NCI-H446 (cell line): ENCODE measurements at regions not wholly inside any gene's neighbourhood (a gene's known extent, or its start where the extent isn't known, plus 50 kb on each side); places are given as distances from the start of the nearest gene placed in this dataset.
"Not testable (repeated sequence)": the region's sequence is repeated elsewhere in the genome, so short reads cannot be mapped to it uniquely, and the experiment has no call there.

Experiments
- DNase-seq, 2 experiments: peaks; one replicate each; lab custom pipeline; 2025; lab: John Stamatoyannopoulos, UW

DNA sequence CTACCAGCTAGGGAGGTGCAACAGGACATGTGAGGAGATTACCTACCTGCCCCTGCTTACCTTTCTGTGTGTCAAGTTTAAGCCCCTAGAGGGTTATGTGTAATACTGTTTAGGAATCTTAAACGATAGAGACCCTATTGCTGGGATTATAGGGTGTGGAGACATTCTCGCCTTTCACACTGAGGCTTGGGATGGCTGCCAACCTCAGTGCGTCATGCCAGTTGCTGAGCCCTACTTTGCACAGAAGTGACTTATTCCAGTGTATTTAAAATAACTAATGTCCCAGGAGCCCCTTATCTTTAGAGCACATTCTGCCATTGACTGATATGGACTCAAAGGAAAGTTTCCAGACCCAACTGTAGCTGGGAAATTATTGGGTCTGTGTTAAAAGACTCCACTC is 76.6 kb upstream of the XPA start:
- no peak for DNase-seq

DNA sequence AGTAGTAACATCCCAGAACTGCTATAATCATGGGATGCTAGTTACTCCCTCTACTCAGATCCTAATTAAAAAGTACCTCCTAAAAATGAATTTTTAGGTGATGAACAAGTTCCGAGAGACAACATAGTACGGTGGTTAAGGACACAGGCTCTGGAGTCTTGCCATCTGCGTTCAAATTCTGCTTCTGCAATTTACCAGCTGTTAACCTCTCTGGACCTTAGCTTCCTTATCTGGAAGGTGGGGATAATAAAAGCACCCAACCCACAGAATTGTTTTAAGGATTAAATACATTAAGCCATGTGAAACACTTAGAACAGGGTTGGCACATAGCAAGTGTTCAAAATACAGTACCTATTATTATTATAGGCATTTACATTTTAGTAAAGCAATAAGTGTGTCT is 77.5 kb upstream of the XPA start:
- no peak for DNase-seq

DNA sequence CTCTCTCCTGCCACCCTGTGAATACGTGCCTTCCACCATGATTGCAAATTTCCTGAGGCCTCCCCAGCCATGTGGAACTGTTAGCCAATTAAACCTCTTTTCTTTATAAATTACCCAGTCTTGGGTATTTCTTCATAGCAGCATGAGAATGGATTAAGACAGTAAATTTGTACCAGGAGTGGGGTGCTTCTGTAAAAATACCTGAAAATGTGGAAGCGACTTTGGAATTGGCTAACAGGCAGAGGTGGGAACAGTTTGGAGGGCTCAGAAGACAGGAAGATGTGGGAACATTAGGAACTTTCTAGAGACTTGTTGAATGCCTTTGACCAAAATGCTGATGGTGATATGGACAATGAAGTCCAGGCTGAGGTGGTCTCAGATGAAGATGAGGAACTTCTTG is 74.3 kb upstream of the FOXE1 start:
- DNase-seq: not testable (repeated sequence)

DNA sequence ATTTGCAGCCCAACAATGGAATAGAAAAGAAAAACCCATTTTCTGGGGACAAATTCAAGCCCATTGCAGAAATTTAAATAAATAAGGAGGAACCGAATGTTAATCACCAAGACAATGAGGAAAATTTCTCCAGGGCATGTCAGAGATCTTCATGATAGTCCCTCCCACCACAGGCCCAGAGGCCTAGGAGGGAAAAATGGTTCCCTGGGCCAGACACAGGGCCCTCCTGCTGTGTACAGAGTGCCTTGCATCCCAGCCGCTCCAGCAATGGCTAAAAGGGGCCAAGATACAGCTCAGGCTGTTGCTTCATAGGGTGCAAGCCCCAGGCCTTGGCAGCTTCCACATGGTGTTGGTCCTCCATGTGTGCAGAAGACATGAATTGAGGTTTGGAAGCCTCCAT is 73.4 kb upstream of the FOXE1 start:
- DNase-seq: no peak

DNA sequence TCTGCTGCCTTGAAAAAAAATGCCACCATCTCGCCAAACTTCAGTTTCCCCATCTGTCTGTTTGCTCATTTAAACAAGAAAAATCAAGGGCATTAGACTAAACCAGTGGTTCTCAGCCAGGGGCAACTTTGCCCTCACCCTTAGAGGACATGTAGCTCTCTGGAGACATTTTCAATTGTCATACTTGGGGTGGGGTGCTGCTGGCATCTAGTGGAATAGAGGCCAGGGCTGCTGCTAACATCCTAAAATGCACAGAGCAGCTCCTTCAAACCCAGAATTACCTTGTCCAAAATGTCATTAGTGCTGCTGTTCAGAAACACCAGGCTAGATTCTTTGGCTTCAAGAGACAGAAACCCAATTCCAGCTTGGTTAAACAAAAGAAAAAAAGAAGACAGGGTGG is 71.1 kb upstream of the FOXE1 start:
- no peak for DNase-seq

DNA sequence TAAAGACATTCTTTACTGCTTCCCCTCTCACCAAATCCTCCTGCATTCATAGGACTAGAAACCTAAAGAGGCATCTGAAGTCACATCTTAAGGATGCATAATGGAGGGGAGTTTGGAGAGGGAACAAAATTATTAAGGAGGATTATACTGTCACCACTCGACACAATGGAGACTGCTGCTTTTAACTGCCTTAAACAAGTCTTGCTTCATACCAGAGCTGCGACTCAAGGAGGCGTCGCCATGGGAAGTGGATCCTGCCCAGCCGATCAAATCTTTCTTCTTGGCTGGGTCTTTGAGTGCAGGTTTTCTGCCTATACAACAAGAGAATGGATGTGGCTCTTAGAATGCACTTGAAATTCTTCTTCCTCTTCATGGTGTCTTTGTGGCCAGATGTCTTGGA is 66.7 kb upstream of the FOXE1 start:
- no peak for DNase-seq

DNA sequence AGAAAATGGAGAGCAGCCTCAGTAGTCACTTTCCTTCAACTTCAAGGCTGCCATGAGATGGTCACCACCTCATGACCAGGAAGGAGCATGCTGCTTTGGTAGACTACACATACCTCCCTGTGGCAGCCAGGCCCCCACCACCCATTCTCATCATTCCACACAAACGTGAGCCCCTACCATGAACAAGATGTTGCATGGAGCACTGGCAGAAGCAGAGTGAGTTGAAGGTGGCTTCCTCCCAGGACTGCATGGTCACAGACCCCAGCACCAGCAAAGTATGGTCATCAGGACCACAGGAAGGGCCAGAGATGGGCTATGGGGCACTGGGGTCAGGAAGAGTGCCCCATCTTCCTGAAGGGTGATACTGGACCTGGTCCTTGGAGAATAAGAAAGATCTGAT is 65.5 kb upstream of the FOXE1 start:
- no peak for DNase-seq

DNA sequence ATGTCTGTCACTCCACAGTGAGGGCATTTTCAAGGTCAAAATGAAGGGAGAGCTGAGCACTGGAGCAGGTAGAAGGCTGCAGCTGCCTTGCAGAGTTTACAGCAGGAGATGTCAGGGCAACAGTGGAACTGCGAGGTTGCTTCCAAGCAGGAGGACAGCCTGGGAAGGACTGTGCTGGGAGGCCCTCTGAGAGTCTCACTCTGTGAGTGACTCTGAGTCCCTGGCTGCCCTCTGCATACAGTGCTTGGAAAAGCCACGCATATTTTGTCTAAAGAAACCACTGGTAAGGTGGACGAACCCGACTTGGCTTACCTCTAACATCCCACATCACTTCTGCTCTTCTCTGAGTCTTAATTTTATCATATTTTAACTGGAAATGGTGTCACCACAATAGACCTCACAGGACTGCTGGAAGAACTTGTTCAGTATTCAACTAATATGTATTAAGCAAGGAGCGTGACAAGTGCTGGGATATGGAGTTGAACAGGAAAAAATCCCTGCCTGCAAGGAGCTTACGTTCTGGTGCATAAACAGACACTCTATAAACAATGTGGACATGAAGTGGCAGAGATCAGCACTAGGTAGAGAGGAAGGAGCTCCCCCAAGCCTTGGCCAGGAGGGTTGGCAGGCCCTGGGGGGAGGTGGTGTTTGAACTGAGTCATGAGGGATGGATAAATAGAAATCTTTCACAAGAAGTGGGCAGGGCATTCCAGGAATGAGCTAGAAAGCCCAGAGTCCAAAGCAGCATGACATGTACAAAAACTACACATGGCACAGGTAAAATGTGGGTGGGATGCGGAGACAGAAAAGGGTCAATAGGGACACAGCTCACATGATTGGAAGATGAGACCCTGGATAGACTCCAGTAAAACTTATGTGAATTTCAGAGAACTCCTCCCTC is 64.0 kb upstream of the FOXE1 start:
- no peak for DNase-seq

DNA sequence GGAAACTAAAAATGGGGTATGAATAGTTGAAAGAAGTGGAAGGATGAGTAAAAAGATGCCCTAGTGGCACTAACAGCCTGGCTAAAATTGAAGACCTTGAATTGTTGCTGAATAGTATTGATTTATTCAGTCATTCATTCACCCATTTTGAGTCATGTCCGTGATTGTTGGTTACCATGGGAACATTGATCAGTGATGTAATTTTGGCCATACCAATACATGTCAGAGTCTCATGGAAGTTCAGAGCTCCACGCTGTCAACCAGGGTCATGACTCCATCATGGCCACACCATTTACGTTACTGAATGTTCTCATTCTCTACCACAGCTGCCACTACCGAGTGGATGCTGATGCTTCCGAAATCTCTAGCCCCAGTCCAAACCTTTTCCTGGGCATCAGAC is 62.5 kb upstream of the FOXE1 start:
- no peak for DNase-seq

DNA sequence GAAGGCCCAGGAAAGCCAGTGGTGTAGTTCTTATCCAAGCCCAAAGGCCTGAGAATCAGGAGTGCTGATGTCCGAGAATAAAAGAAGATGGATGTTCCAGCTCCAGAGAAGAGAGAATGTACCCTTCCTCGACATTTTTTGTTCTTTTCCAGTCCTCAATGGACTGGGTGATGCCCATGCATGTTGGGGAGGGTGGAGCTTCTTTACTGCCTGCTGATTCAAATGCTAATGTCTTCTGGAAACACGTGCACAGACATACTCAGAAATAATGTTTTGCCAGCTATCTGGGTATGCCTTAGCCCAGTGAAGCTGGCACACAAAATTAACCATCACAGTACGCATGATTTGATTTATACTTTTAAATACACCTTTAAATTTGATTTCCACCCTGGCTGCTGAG is 61.5 kb upstream of the FOXE1 start:
- DNase-seq: no peak

DNA sequence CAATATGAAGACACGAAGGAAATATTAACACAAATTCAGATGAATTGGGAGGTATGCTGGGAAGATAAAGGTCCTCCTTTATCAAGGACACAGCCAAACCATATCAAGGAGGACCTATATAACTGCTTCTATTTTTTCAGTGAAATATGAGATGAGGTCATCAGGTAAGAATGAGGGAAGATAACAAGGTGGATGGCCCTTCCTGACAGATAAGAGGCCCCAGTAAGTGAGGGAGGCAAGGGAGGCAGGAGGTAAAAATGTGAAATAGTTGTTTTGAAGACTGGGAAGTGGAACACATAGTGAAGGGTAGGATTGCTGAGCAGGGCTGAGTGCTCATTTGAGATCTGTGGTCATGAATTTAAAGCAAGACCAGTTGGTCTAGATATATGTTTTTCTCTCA is 60.0 kb upstream of the FOXE1 start:
- DNase-seq: no peak

DNA sequence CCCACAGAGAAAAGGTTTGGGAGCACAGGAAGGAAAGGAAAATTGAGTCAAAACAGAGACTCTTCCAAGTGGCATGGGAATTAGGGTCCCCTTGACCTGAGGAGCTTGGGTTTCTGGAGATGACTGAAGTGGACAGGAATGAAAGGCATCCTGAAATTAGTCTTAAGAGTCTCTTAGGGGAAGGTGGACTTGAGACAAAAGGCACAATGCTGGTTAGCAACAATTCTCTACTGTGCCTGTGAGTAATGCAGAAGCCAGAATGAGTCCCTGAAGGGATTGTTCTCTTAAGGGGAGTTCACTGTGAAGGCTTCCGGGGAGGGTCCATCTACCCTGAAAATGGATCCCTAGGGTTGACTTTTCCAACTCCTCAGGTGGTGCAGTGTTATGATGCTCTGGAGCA is 58.4 kb upstream of the FOXE1 start:
- no peak for DNase-seq

DNA sequence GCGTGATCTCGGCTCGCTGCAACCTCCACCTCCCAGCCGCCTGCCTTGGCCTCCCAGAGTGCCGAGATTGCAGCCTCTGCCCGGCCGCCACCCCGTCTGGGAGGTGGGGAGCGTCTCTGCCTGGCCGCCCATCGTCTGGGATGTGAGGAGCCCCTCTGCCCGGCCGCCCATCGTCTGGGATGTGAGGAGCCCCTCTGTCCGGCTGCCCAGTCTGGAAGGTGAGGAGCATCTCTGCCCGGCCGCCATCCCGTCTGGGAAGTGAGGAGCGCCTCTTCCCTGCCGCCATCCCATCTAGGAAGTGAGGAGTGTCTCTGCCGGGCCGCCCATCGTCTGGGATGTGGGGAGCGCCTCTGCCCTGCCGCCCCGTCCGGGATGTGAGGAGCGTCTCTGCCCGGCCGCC is 56.9 kb upstream of the FOXE1 start:
- DNase-seq: not testable (repeated sequence)

DNA sequence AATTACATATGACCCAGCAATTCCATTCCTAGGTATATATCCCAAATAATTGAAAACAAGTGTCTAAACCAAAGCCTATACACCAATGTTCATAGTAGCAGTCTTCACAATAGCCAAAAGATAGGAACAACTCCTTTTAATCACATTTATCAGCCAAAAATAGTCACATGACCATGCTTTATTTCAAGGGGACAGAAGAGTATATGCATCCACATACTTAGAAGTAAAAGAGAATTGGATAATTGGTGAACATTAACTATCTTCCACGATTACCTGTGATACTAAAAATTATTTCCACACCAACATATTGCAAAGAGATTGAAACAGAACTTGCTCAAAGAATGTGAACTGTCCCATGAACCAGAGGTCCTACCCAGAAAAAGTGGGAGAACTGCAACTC is 51.8 kb upstream of the FOXE1 start:
- DNase-seq: no peak

DNA sequence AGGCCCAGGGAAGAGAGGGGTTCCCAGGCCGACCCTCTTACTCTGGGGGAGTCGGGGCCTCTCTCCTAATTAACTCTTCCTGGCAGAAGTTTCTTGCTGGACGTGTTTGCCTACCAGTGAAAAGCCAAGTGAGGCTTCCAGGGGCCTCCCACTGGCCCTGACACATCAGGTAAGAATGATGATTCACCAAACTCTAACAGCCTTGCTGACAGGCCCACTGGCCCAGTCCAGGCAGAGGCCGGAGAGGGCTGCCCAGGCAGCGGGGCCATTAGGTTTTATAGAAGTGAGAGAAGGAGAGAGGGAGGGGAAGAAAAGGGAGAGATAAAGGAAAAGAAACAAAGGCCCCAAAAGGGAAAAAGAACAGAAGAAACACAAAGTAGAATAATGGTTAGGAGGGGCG is 50.8 kb upstream of the FOXE1 start:
- DNase-seq: no peak

DNA sequence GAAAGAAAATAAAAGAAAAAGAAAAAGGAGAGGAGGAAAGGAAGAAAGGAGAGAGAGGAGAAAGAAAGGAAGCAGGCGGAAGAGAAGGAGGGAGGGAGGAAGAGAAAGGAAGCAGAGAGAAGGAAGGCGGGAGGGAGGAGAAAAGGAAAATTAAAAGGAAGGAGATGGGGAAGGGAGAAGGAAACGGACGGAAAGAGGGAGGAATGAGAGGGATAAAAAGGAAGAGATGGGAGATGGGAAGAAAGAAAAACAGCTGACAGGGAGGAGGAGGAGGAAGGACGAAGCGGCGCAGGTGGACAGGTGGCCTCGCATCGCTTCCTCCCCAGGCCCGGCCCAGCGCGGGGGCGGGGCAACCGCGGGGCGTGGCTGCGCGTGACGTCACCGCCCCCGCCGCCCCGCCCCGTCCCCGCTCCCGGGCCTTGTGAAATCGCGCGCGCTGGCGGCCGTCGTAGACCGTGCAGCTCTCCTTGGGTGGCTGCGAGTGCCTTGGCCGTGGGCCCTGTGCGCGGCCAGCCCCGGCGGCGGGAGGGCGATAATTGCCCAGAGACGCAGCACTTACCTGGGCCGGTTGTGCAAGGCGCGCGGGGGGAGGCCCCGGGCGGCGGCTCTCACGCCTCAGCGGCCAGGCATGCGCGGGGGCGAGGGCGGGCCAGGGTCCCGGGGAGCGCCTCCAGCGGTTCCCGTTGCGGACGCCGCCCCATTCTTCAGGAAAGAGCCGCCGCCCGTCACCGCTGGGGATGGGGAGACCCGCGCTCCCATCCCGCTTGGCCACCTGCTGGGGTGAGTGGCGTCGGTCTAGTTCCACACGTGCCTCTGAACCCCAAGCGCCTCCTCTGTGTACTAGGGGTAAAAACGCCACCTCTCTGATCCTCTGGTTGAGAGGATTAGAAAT is 49.6 kb upstream of the FOXE1 start:
- peak; percentile 5 to 69 for DNase-seq
